Smooth muscle cell (in vitro differentiated cells): ENCODE measurements at regions not wholly inside any gene's neighbourhood (a gene's known extent, or its start where the extent isn't known, plus 50 kb on each side); places are given as distances from the start of the nearest gene placed in this dataset.

ENCODE experiments used
- DNase-seq: peaks from one replicate; lab custom pipeline; 2025; ENCODE audit not compliant: unreplicated experiment; lab: John Stamatoyannopoulos, UW
- H2AFZ ChIP-seq: fragments of 200-600 bp; sonication (generic); 2 replicates; pipeline ENCODE4 v1.6.0; 2016; ENCODE audit warnings: antibody characterized with exemption, low read depth, mild to moderate bottlenecking
- H3F3A ChIP-seq: fragments of 200-600 bp; sonication (generic); 2 replicates; pipeline ENCODE4 v1.6.0; 2017; ENCODE audit warnings: antibody characterized with exemption, low read depth
- H3K27ac ChIP-seq: fragments of 200-600 bp; sonication (generic); 2 replicates; pipeline ENCODE4 v1.5.1; 2016; ENCODE audit warnings: low read depth, mild to moderate bottlenecking
- H3K27me3 ChIP-seq: fragments of 200-600 bp; sonication (generic); 2 replicates; pipeline ENCODE4 v1.6.1; 2016; ENCODE audit warnings: low read depth, mild to moderate bottlenecking
- H3K36me3 ChIP-seq: fragments of 200-600 bp; sonication (generic); 2 replicates; pipeline ENCODE4 v1.5.1; 2016; ENCODE audit warnings: low read depth
- H3K4me1 ChIP-seq: fragments of 200-600 bp; sonication (generic); 2 replicates; pipeline ENCODE4 v1.5.1; 2016; ENCODE audit warnings: low read depth
- H3K4me2 ChIP-seq: fragments of 200-600 bp; sonication (generic); 2 replicates; pipeline ENCODE4 v1.6.0; 2016; ENCODE audit warnings: mild to moderate bottlenecking
- H3K4me3 ChIP-seq: fragments of 200-600 bp; sonication (generic); 2 replicates; pipeline ENCODE4 v1.5.1; 2016; ENCODE audit warnings: mild to moderate bottlenecking
- H3K79me2 ChIP-seq: fragments of 200-600 bp; sonication (generic); 2 replicates; pipeline ENCODE4 v1.6.0; 2016; ENCODE audit warnings: low read depth, mild to moderate bottlenecking
- H3K9ac ChIP-seq: fragments of 200-600 bp; sonication (generic); 2 replicates; pipeline ENCODE4 v1.6.0; 2016; ENCODE audit warnings: low read depth
- H3K9me3 ChIP-seq: fragments of 200-600 bp; sonication (generic); replicated peaks from 2 replicates; pipeline ENCODE4 v1.5.1; 2016; ENCODE audit warnings: low read depth
- H4K20me1 ChIP-seq: fragments of 200-600 bp; sonication (generic); 2 replicates; pipeline ENCODE4 v1.6.0; 2016; ENCODE audit warnings: low read depth
- CTCF ChIP-seq: fragments of 200-600 bp; sonication (generic); IDR thresholded peaks from 2 replicates; pipeline ENCODE4 v1.5.1; 2017; ENCODE audit warnings: borderline replicate concordance, mild to moderate bottlenecking, antibody characterized with exemption; ENCODE audit not compliant: insufficient read depth, poor library complexity, severe bottlenecking
- WGBS: methylation state at CpG from one replicate; pipeline ENCODE4 v1.1.7; 2016; ENCODE audit warnings: low lambda C conversion rate; 5-methylcytosine and 5-hydroxymethylcytosine counted together

- no peak overlapping the region for H2AFZ ChIP-seq
- TF ChIP-seq CTCF = no peak
- H4K20me1 ChIP-seq = no peaks in the 10 kb centered on the region
- 95% methylated on average over 23 of the region's 23 CpGs for WGBS
- no peaks in the 10 kb centered on the region for H3K4me1 ChIP-seq
- H3F3A ChIP-seq = no peaks in the 10 kb centered on the region
- H3K79me2 ChIP-seq = no peaks in the 10 kb centered on the region
- no peak overlapping the region for H3K9ac ChIP-seq
- H3K27me3 ChIP-seq = no peaks in the 10 kb centered on the region
- H3K9me3 ChIP-seq = no peaks in the 10 kb centered on the region
- H3K4me3 ChIP-seq = no peak overlapping the region
- DNase-seq = no peak
- no peak overlapping the region for H3K4me2 ChIP-seq
- H3K27ac ChIP-seq = no peak overlapping the region
- no peaks in the 10 kb centered on the region for H3K36me3 ChIP-seq
These were observed 546.0 kb upstream of the CCDC179 start for GRCh38 chr11:23406131-23406819.

GRCh38 chr11:23413057-23413456, 552.8 kb upstream of the CCDC179 start:
- no peak for DNase-seq
- H3K4me2 ChIP-seq = no peak overlapping the region
- peak overlapping the region; percentile 5 for H3K27ac ChIP-seq
- WGBS = 79% methylated on average over 1 of the region's 1 CpG
- H3K4me1 ChIP-seq = no peaks in the 10 kb centered on the region
- H3K9me3 ChIP-seq = no peaks in the 10 kb centered on the region
- no peak for TF ChIP-seq CTCF
- no peaks in the 10 kb centered on the region for H3K36me3 ChIP-seq
- no peak overlapping the region for H3K9ac ChIP-seq
- H4K20me1 ChIP-seq = no peaks in the 10 kb centered on the region
- H3K79me2 ChIP-seq = no peaks in the 10 kb centered on the region
- no peaks in the 10 kb centered on the region for H3F3A ChIP-seq
- H2AFZ ChIP-seq = no peak overlapping the region
- no peaks in the 10 kb centered on the region for H3K27me3 ChIP-seq
- no peak overlapping the region for H3K4me3 ChIP-seq

- 90% methylated on average over 4 of the region's 4 CpGs for WGBS
- Histone ChIP-seq H3K9ac (no peak overlapping the region), H4K20me1 (no peaks in the 10 kb centered on the region), H3K4me3 (no peak overlapping the region), H3K79me2 (no peaks in the 10 kb centered on the region), H3K4me2 (no peak overlapping the region), H3K27ac (no peak overlapping the region), H3K4me1 (no peaks in the 10 kb centered on the region), H3K27me3 (no peaks in the 10 kb centered on the region), H3F3A (no peaks in the 10 kb centered on the region), H3K36me3 (no peaks in the 10 kb centered on the region), H2AFZ (no peak overlapping the region), H3K9me3 (no peaks in the 10 kb centered on the region)
- no peak for DNase-seq
- TF ChIP-seq CTCF = no peak
These were observed 562.8 kb upstream of the CCDC179 start for GRCh38 chr11:23423104-23423503.

- WGBS = 87% methylated on average over 3 of the region's 3 CpGs
- no peaks in the 10 kb centered on the region for H3K4me1 ChIP-seq
These were observed 563.4 kb upstream of the CCDC179 start for GRCh38 chr11:23423656-23424055.

More at GRCh38 chr11:23423656-23424055, 563.4 kb upstream of the CCDC179 start:
- Histone ChIP-seq H3K27ac (no peak overlapping the region), H3K27me3 (no peaks in the 10 kb centered on the region), H3K9me3 (no peaks in the 10 kb centered on the region), H3K4me2 (no peak overlapping the region), H3F3A (no peaks in the 10 kb centered on the region), H3K36me3 (no peaks in the 10 kb centered on the region), H3K4me3 (no peak overlapping the region), H3K9ac (no peak overlapping the region), H2AFZ (no peak overlapping the region), H3K79me2 (no peaks in the 10 kb centered on the region), H4K20me1 (no peaks in the 10 kb centered on the region)
- TF ChIP-seq CTCF = no peak
- DNase-seq = no peak
